Gastrocnemius medialis (tissue), 4 donors: ENCODE measurements at regions not wholly inside any gene's neighbourhood (a gene's known extent, or its start where the extent isn't known, plus 50 kb on each side); places are given as distances from the start of the nearest gene placed in this dataset.

Experiments
- ATAC-seq, 2 donors: fragments of 150-250 bp; one replicate each; pipeline ENCODE4 v1.9.1; 2016
- DNase-seq, 2 donors: peaks; one replicate each; pipeline ENCODE4 v3.0.0-alpha.2; 2019
- H3K27ac ChIP-seq, 4 donors: fragments of 200-600 bp; sonication (generic); 1 replicate in 1 of 4; 2 replicates in 3 of 4; pipeline ENCODE4 v1.5.1; 2016 to 2018; ENCODE audit warnings: mild to moderate bottlenecking in 2 of 4, moderate library complexity in 1 of 4
- H3K27me3 ChIP-seq, 3 donors: fragments of 200-600 bp; sonication (generic) in 2 of 3; 1 replicate in 1 of 3; 2 replicates in 2 of 3; pipeline versions ENCODE4 v1.5.1 to v1.6.0; 2016 to 2019; ENCODE audit warnings: mild to moderate bottlenecking in 1 of 3, moderate library complexity in 1 of 3
- H3K36me3 ChIP-seq, 2 donors: fragments of 200-600 bp; sonication (generic) in 1 of 2; one replicate each; pipeline ENCODE4 v1.5.1; 2017 to 2018
- H3K4me1 ChIP-seq, 2 donors: fragments of 200-600 bp; sonication (generic) in 1 of 2; one replicate each; pipeline ENCODE4 v1.5.1; 2016 to 2017; ENCODE audit warnings: mild to moderate bottlenecking in 2 of 2
- H3K4me3 ChIP-seq, 4 donors: fragments of 200-600 bp; sonication (generic) in 3 of 4; 1 replicate in 1 of 4; 2 replicates in 3 of 4; pipeline ENCODE4 v1.5.1; 2016 to 2019; ENCODE audit warnings: mild to moderate bottlenecking in 2 of 4
- H3K9me3 ChIP-seq, 3 donors: fragments of 200-600 bp; sonication (generic) in 2 of 3; 1 replicate in 1 of 3; 2 replicates in 2 of 3; pipeline ENCODE4 v1.5.1; 2016 to 2019
- POLR2A ChIP-seq, 2 donors: fragments of 450-650 bp; IDR thresholded peaks; one replicate each; pipeline ENCODE4 v1.6.1; 2017; ENCODE audit warnings: antibody characterized with exemption in 2 of 2, mild to moderate bottlenecking in 2 of 2, moderate library complexity in 2 of 2
- in situ Hi-C, 4 donors: fragments of 200-750 bp; cut with MboI; loops; one replicate each; pipeline versions ENCODE4 v1.15.0 to v1.8.0; 2017; ENCODE audit warnings: low sequenced_read_pairs in 4 of 4
- intact Hi-C: fragments of 100-400 bp; cut with DNase I; formaldehyde crosslinking; loops from one replicate; pipeline ENCODE4 v1.15.1; 2023; ENCODE audit warnings: low total_unique reads
- TF ChIP-seq, protein P1 (sequence below), 5 experiments: fragments of 450-650 bp in 3 of 5; fragments of 200-600 bp in 2 of 5; sonication (generic) in 2 of 5; IDR thresholded peaks in 4 of 5; conservative IDR thresholded peaks in 1 of 5; 1 replicate in 4 of 5; 2 replicates in 1 of 5; pipeline ENCODE4 v1.5.1; 2016 to 2019; ENCODE audit warnings: antibody characterized with exemption in 5 of 5, mild to moderate bottlenecking in 3 of 5, moderate library complexity in 3 of 5

- no peaks in the 10 kb centered on the region for H3K36me3 ChIP-seq
- DNase-seq (no peak), ATAC-seq (no peak)
- intact Hi-C loops: no loop called here
- H3K27me3 ChIP-seq: no peaks in the 10 kb centered on the region
- no peak overlapping the region for H3K27ac ChIP-seq
- no peak for TF ChIP-seq POLR2A (IDR thresholded peaks at IDR 0.05)
- TF ChIP-seq, protein P1, sequence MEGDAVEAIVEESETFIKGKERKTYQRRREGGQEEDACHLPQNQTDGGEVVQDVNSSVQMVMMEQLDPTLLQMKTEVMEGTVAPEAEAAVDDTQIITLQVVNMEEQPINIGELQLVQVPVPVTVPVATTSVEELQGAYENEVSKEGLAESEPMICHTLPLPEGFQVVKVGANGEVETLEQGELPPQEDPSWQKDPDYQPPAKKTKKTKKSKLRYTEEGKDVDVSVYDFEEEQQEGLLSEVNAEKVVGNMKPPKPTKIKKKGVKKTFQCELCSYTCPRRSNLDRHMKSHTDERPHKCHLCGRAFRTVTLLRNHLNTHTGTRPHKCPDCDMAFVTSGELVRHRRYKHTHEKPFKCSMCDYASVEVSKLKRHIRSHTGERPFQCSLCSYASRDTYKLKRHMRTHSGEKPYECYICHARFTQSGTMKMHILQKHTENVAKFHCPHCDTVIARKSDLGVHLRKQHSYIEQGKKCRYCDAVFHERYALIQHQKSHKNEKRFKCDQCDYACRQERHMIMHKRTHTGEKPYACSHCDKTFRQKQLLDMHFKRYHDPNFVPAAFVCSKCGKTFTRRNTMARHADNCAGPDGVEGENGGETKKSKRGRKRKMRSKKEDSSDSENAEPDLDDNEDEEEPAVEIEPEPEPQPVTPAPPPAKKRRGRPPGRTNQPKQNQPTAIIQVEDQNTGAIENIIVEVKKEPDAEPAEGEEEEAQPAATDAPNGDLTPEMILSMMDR (IDR thresholded peaks at IDR 0.05 in 4 of 5, conservative IDR thresholded peaks at IDR 0.05 in 1 of 5): no peak
- H3K4me1 ChIP-seq: no peaks in the 10 kb centered on the region
- no peak overlapping the region for H3K4me3 ChIP-seq
- in situ Hi-C loops: no loop called here
- no peaks in the 10 kb centered on the region for H3K9me3 ChIP-seq
These were observed 108.0 kb upstream of the TLL1 start for GRCh38 chr4:165765053-165765452.

DNA sequence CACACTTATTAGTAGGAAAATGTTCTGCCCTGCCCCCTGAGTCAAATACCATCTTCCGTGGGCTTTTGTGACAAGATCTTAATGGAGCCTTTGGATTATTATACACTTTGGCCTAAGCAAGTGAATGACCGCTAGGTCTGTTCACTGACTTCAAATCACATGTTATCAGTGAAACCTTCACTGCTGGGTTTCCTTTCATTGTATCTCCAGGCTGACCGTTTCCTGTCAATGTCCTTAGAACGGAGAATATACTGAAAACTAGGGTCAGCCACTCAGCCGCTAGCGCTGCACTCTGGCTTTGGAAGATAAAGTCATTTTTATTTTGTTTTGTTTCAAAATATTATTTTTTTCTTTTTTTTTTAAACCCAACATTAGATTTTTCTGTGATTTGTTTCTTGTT lies 107.0 kb upstream of the TLL1 start:
- DNase-seq: no peak
- intact Hi-C loops (no loop called here), in situ Hi-C loops (no loop called here)
- TF ChIP-seq POLR2A (IDR thresholded peaks at IDR 0.05): no peak
- TF ChIP-seq, protein P1 (IDR thresholded peaks at IDR 0.05 in 4 of 5, conservative IDR thresholded peaks at IDR 0.05 in 1 of 5): no peak
- peak; percentile 44 to 52 for ATAC-seq
- Histone ChIP-seq H3K27me3 (no peaks in the 10 kb centered on the region), H3K9me3 (no peaks in the 10 kb centered on the region), H3K4me3 (no peak overlapping the region), H3K4me1 (no peaks in the 10 kb centered on the region), H3K36me3 (no peaks in the 10 kb centered on the region), H3K27ac (no peak overlapping the region)

- no peaks in the 10 kb centered on the region for H3K9me3 ChIP-seq
- H3K27me3 ChIP-seq: no peaks in the 10 kb centered on the region
- no peak for DNase-seq
- H3K4me3 ChIP-seq: no peak overlapping the region
- intact Hi-C loops (no loop called here), in situ Hi-C loops (no loop called here)
- no peak for ATAC-seq
- no peak overlapping the region for H3K27ac ChIP-seq
- no peak for TF ChIP-seq POLR2A (IDR thresholded peaks at IDR 0.05)
- TF ChIP-seq, protein P1 (IDR thresholded peaks at IDR 0.05 in 4 of 5, conservative IDR thresholded peaks at IDR 0.05 in 1 of 5): no peak
- H3K4me1 ChIP-seq: no peaks in the 10 kb centered on the region
- no peaks in the 10 kb centered on the region for H3K36me3 ChIP-seq
These were observed 106.1 kb upstream of the TLL1 start for GRCh38 chr4:165766976-165767375.

DNA sequence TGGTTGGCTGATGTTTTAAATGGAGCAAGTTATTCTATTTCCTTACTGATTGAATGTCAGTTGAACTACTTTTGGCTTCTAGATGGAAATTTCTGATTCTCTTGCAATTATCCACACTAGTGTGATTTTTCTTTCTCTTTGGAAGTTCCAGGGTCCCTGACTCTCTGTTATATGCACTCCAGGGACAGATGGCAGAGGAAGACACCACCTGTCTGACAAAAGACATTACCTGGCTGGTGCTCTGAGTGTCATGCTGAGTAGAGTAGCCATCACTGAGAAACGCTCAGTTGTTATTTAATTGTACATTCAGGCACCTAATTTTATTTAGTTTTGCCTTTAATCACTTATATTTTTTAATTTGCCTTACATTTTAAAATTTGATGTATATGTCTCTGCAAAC lies 105.4 kb upstream of the TLL1 start:
- intact Hi-C loops: no loop called here
- Histone ChIP-seq H3K9me3 (no peaks in the 10 kb centered on the region), H3K4me3 (no peak overlapping the region), H3K4me1 (no peaks in the 10 kb centered on the region), H3K27ac (no peak overlapping the region), H3K36me3 (no peaks in the 10 kb centered on the region), H3K27me3 (no peaks in the 10 kb centered on the region)
- ATAC-seq (no peak), DNase-seq (no peak)
- in situ Hi-C loops: no loop called here
- no peak for TF ChIP-seq POLR2A (IDR thresholded peaks at IDR 0.05)
- TF ChIP-seq, protein P1 (IDR thresholded peaks at IDR 0.05 in 4 of 5, conservative IDR thresholded peaks at IDR 0.05 in 1 of 5): no peak

- H3K27ac ChIP-seq: no peak overlapping the region
- DNase-seq: no peak
- in situ Hi-C loops (no loop called here), intact Hi-C loops (no loop called here)
- TF ChIP-seq, protein P1 (IDR thresholded peaks at IDR 0.05 in 4 of 5, conservative IDR thresholded peaks at IDR 0.05 in 1 of 5): no peak
- no peak for TF ChIP-seq POLR2A (IDR thresholded peaks at IDR 0.05)
- H3K27me3 ChIP-seq: no peaks in the 10 kb centered on the region
- no peaks in the 10 kb centered on the region for H3K4me1 ChIP-seq
- no peaks in the 10 kb centered on the region for H3K36me3 ChIP-seq
- no peak overlapping the region for H3K4me3 ChIP-seq
- no peak for ATAC-seq
- no peaks in the 10 kb centered on the region for H3K9me3 ChIP-seq
These were observed 104.8 kb upstream of the TLL1 start for GRCh38 chr4:165768281-165768680.
